ENCODE measurements at regions not wholly inside any gene's neighbourhood (a gene's known extent, or its start where the extent isn't known, plus 50 kb on each side); places are given as distances from the start of the nearest gene placed in this dataset.

DNA sequence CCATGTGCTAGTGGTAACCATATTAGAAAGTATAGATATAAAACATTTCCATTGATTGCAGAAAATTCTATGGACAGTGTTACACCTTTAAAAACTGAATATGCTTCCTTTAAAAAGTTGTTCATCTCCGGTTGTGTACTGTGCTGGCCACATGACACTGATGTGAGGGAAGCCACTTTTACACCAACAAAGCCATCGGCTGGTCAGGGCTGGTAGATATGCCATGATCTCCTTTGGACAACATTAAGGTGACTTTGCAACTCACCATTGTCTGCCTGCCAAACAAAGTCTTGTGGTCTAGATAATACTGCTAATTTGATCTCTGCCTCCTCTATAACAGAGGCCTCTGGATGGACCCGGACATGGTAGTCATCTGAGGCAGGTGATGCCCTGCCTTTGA is 156.0 kb upstream of the RARB start:
- no peak overlapping the region for H3K27ac Mint-ChIP-seq
- H3K4me3 Mint-ChIP-seq: no peak overlapping the region

GRCh38 chr3:25273582-25274171 is 154.4 kb upstream of the RARB start:
- peaks cover under 1% of the 10 kb centered on the region for H3K9me3 Mint-ChIP-seq
- H3K27ac Mint-ChIP-seq: no peak overlapping the region
- H3K4me1 Mint-ChIP-seq (ENCODE audit: low read depth): no peaks in the 10 kb centered on the region
- H3K4me3 Mint-ChIP-seq: no peak overlapping the region
- no peaks in the 10 kb centered on the region for H3K27me3 Mint-ChIP-seq
- no peaks in the 10 kb centered on the region for H3K36me3 Mint-ChIP-seq (ENCODE audit: low read depth)

More for the DNA sequence above, 156.0 kb upstream of the RARB start:
- no peaks in the 10 kb centered on the region for H3K36me3 Mint-ChIP-seq (ENCODE audit: low read depth)
- peaks cover 4% of the 10 kb centered on the region for H3K9me3 Mint-ChIP-seq
- H3K27me3 Mint-ChIP-seq: no peaks in the 10 kb centered on the region
- H3K4me1 Mint-ChIP-seq (ENCODE audit: low read depth): no peaks in the 10 kb centered on the region

- Mint-ChIP-seq H3K4me1 (ENCODE audit: low read depth) (no peaks in the 10 kb centered on the region), H3K27ac (no peak overlapping the region), H3K27me3 (no peaks in the 10 kb centered on the region)
Measured at GRCh38 chr3:25277503-25277902, 150.6 kb upstream of the RARB start.

GRCh38 chr3:25281041-25281731 is 146.9 kb upstream of the RARB start:
- H3K27me3 Mint-ChIP-seq: no peaks in the 10 kb centered on the region
- no peaks in the 10 kb centered on the region for H3K4me1 Mint-ChIP-seq (ENCODE audit: low read depth)
- H3K27ac Mint-ChIP-seq: no peak overlapping the region

More at GRCh38 chr3:25277503-25277902, 150.6 kb upstream of the RARB start:
- H3K9me3 Mint-ChIP-seq: peaks cover 7% of the 10 kb centered on the region
- no peaks in the 10 kb centered on the region for H3K36me3 Mint-ChIP-seq (ENCODE audit: low read depth)
- H3K4me3 Mint-ChIP-seq: no peak overlapping the region

DNA sequence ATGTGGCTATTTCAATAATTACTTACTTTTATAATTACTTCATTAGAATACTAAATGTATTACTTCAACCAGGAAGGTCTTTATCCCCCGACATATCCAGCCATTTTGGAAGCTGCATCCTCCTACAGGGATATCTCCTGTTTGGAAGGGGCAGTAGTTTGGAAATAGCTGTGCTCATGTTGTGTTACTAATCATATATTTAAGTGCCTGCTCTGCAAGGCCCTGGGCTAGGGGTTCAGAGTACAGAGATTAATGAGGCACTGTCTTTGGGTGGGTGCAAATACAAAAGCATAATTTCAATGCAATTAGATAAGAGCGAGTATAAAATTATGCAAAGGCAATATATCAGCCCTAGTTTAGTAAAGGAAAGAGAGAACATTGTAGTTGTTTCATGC is 146.3 kb upstream of the RARB start:
- Mint-ChIP-seq H3K4me1 (ENCODE audit: low read depth) (no peaks in the 10 kb centered on the region), H3K4me3 (no peak overlapping the region), H3K9me3 (peaks cover 7% of the 10 kb centered on the region), H3K27me3 (no peaks in the 10 kb centered on the region), H3K27ac (no peak overlapping the region), H3K36me3 (ENCODE audit: low read depth) (no peaks in the 10 kb centered on the region)

More at GRCh38 chr3:25281041-25281731, 146.9 kb upstream of the RARB start:
- Mint-ChIP-seq H3K36me3 (ENCODE audit: low read depth) (no peaks in the 10 kb centered on the region), H3K9me3 (peaks cover 7% of the 10 kb centered on the region), H3K4me3 (no peak overlapping the region)

DNA sequence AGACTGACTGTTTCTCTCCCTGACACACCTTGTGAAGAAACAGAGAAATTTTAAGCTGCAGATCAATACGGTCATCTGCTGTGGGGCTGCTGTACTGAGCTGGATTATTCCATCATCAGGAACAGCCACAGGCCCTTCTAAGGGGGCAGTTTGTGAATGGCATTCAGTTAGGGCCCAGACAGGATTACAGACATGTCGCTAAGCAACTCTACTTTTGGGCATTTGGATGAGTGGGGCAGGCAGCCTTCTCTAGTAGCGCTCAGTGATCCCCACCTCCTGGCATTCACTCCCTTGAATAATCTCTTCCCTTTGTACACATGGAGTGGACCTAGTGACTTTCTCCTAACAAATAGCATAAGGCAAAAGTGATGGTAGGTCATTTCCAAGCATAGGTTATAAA is 144.4 kb upstream of the RARB start:
- Mint-ChIP-seq H3K27ac (no peak overlapping the region), H3K9me3 (peaks cover 7% of the 10 kb centered on the region), H3K36me3 (ENCODE audit: low read depth) (no peaks in the 10 kb centered on the region), H3K4me1 (ENCODE audit: low read depth) (no peaks in the 10 kb centered on the region), H3K4me3 (no peak overlapping the region), H3K27me3 (no peaks in the 10 kb centered on the region)

GRCh38 chr3:25284249-25284648 is 143.8 kb upstream of the RARB start:
- H3K4me1 Mint-ChIP-seq (ENCODE audit: low read depth): no peaks in the 10 kb centered on the region
- no peak overlapping the region for H3K4me3 Mint-ChIP-seq
- H3K27ac Mint-ChIP-seq: no peak overlapping the region
- no peaks in the 10 kb centered on the region for H3K36me3 Mint-ChIP-seq (ENCODE audit: low read depth)
- peaks cover 7% of the 10 kb centered on the region for H3K9me3 Mint-ChIP-seq
- no peaks in the 10 kb centered on the region for H3K27me3 Mint-ChIP-seq

DNA sequence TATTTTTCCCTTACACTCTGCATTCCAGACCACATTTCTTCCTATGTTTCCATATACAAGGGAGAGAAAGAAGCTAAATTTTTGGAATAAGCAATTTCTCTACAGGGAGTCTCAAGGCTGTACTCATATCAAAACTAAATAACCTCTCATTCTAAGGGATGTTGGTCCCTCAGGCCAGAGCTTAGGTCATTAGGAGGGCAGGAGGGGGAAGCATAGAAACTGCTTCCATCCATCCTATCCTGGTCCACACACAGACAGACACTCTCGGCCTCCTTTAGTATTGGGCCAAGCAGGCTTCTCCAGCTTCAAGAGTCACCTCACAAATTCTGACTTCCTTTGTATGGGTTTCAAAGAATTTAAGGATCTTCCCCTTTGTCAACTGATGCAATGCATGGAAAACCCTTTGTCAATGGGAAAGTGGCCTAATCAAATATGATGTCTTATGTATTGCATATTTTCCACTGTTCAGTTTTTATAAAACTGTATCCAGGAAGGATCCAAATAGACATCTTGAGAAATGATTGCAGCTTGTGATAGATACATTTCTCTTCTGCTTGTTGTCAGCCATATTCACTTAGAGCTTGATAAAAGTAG is 140.7 kb upstream of the RARB start:
- H3K4me1 Mint-ChIP-seq (ENCODE audit: low read depth): no peaks in the 10 kb centered on the region
- H3K27me3 Mint-ChIP-seq: no peaks in the 10 kb centered on the region
- H3K9me3 Mint-ChIP-seq: no peaks in the 10 kb centered on the region
- no peak overlapping the region for H3K27ac Mint-ChIP-seq
- H3K4me3 Mint-ChIP-seq: no peak overlapping the region
- no peaks in the 10 kb centered on the region for H3K36me3 Mint-ChIP-seq (ENCODE audit: low read depth)

DNA sequence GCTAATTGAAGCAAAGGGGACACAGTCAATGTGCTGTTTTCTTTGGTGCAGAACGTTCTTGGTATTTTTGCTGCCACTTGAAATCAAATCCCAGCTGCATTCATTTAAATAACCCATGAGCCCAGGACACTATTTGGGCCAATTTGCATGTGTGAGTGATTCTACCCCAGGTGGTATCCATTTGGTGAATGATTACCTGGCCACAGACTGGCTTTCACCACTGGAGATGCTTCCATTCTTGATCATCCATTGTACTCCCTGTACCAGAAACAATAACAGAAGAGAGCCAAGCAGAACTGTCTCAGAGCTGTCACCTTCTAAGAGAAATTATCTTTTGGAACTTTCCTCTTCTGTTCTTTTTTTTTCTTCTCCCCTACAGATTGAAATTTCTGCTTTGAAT is 139.7 kb upstream of the RARB start:
- Mint-ChIP-seq H3K27me3 (no peaks in the 10 kb centered on the region), H3K36me3 (ENCODE audit: low read depth) (no peaks in the 10 kb centered on the region), H3K9me3 (no peaks in the 10 kb centered on the region), H3K4me3 (no peak overlapping the region), H3K4me1 (ENCODE audit: low read depth) (no peaks in the 10 kb centered on the region), H3K27ac (no peak overlapping the region)

DNA sequence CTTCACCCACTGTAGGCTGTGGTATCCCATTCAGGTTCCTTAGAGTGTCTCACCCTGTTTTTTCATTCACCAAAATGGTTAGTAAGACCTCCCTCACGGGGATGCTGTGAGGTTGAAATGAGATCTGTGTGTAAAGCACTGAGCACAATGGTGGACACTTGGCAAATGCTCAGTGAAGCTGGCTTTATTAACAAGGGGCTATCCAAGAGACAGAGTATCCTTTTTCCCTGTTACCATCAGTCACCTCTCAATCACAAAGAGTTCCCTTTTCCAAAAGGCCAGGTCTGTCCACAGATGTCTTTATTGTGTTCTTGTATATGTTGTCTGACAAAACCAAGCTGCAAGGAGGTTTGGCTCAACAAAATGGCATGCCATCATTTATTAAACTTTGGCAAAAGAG is 138.9 kb upstream of the RARB start:
- Mint-ChIP-seq H3K9me3 (no peaks in the 10 kb centered on the region), H3K27ac (no peak overlapping the region), H3K4me3 (no peak overlapping the region), H3K4me1 (ENCODE audit: low read depth) (no peaks in the 10 kb centered on the region), H3K36me3 (ENCODE audit: low read depth) (no peaks in the 10 kb centered on the region), H3K27me3 (no peaks in the 10 kb centered on the region)

- H3K4me3 Mint-ChIP-seq: no peak overlapping the region
- no peaks in the 10 kb centered on the region for H3K36me3 Mint-ChIP-seq (ENCODE audit: low read depth)
- H3K27ac Mint-ChIP-seq: no peak overlapping the region
- H3K27me3 Mint-ChIP-seq: no peaks in the 10 kb centered on the region
- H3K9me3 Mint-ChIP-seq: no peaks in the 10 kb centered on the region
- H3K4me1 Mint-ChIP-seq (ENCODE audit: low read depth): no peaks in the 10 kb centered on the region
Measured at GRCh38 chr3:25289663-25290062, 138.4 kb upstream of the RARB start.

- Mint-ChIP-seq H3K36me3 (ENCODE audit: low read depth) (no peaks in the 10 kb centered on the region), H3K27me3 (no peaks in the 10 kb centered on the region), H3K9me3 (no peaks in the 10 kb centered on the region), H3K4me1 (ENCODE audit: low read depth) (no peaks in the 10 kb centered on the region), H3K4me3 (no peak overlapping the region), H3K27ac (no peak overlapping the region)
Measured at GRCh38 chr3:25291481-25291905, 136.6 kb upstream of the RARB start.

- Mint-ChIP-seq H3K9me3 (no peaks in the 10 kb centered on the region), H3K27ac (no peak overlapping the region), H3K27me3 (no peaks in the 10 kb centered on the region), H3K4me1 (ENCODE audit: low read depth) (no peaks in the 10 kb centered on the region), H3K4me3 (no peak overlapping the region), H3K36me3 (ENCODE audit: low read depth) (no peaks in the 10 kb centered on the region)
Measured at GRCh38 chr3:25292036-25292435, 136.0 kb upstream of the RARB start.

DNA sequence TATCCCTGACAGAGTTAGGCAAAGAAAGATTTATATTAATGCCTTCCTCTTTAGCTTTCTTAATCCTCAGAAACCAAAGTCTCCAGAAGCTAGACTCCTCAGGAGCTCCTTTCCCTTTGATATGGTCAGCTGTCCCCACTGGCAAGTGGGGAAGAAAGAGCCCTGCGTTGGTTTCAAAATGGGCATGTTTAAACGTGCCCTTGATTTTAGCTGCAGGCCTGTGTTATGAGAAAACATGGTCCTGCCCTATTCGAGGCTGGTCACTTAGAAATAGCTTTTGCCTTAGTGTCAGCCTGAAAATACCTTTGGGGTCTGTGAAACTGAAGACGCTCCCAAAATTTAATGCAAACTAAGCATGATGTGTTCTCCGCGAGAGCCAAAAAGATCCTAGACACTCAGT is 135.5 kb upstream of the RARB start:
- no peak overlapping the region for H3K4me3 Mint-ChIP-seq
- H3K27ac Mint-ChIP-seq: no peak overlapping the region
- H3K9me3 Mint-ChIP-seq: no peaks in the 10 kb centered on the region
- no peaks in the 10 kb centered on the region for H3K36me3 Mint-ChIP-seq (ENCODE audit: low read depth)
- no peaks in the 10 kb centered on the region for H3K4me1 Mint-ChIP-seq (ENCODE audit: low read depth)
- H3K27me3 Mint-ChIP-seq: no peaks in the 10 kb centered on the region

DNA sequence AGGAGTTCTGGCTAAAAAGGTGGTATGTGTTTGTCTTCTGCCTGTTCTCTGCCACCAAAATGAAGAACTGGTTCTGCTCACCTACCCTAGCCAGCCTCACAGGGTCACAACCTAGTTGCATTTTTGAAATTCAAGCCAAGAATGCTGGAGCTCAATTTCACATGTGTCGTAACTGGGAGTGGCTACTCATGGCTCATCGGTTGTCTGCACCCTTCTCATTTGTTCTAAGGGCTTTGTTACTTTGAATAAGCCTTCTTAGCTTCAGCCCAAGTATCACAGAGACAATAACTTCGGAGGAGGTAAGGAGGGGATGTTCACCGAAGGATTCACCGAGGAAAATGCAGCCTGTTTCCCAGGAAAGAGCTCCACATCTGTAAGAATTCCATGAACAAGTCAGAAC is 134.3 kb upstream of the RARB start:
- no peaks in the 10 kb centered on the region for H3K27me3 Mint-ChIP-seq
- H3K27ac Mint-ChIP-seq: no peak overlapping the region
- no peaks in the 10 kb centered on the region for H3K36me3 Mint-ChIP-seq (ENCODE audit: low read depth)
- no peaks in the 10 kb centered on the region for H3K4me1 Mint-ChIP-seq (ENCODE audit: low read depth)
- H3K4me3 Mint-ChIP-seq: no peak overlapping the region
- no peaks in the 10 kb centered on the region for H3K9me3 Mint-ChIP-seq

Measured in stimulated activated naive CD8-positive, alpha-beta T cell treated with anti-CD3 and anti-CD28 coated beads, Interleukin-15, Interleukin-2, amounts not matched to agents 100 ng/mL and 50 ng/mL, for 24 hours (primary cell).